ENCODE measurements at regions not wholly inside any gene's neighbourhood (a gene's known extent, or its start where the extent isn't known, plus 50 kb on each side); places are given as distances from the start of the nearest gene placed in this dataset.

DNA sequence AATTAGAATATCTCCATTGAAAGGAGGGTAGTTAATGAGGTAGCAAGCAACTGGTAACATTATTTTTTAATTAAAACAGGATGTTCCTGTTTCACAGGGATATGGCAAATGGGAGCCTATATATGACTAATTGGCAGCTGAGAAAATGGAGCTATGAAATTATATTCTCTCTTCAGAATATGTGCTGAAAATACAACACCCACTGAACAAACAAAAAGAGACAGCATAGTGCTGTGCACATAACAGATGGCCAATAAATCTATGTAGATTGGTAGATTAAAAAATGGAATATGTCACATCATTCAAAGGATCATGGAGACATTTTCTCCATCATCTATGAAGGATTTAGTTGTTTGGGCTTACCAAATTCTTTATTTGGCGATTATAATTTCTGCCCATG lies 362.0 kb downstream of the GPR37 start:
- Histone ChIP-seq H3K18ac (ENCODE audit: extremely low read depth, low read length) (no peak overlapping the region), H2AFZ (ENCODE audit: low read length) (no peak overlapping the region), H4K91ac (replicated peaks; ENCODE audit: insufficient read length, low read length) (no peak overlapping the region), H3K79me1 (ENCODE audit: low read depth, low read length) (no peaks in the 10 kb centered on the region), H4K8ac (ENCODE audit: extremely low read depth, insufficient read depth, low read length) (no peak overlapping the region), H3K9ac (replicated peaks in 1 of 4; ENCODE audit: extremely low read depth in 1 of 4, low read depth in 3 of 4, low read length in 3 of 4) (no peak overlapping the region), H4K5ac (ENCODE audit: insufficient read length, low read depth, low read length) (no peak overlapping the region), H3K14ac (ENCODE audit: insufficient read length) (no peak overlapping the region), H3K27ac (ENCODE audit: low read depth, low read length) (no peak overlapping the region), H3K27me3 (replicated peaks in 1 of 4; ENCODE audit: control insufficient read depth in 3 of 4, extremely low read depth in 1 of 4, insufficient read depth in 3 of 4, low read length in 3 of 4) (no peaks in the 10 kb centered on the region), H2AK5ac (ENCODE audit: low read depth, low read length) (no peak overlapping the region), H3K4ac (replicated peaks; ENCODE audit: insufficient read length, low read depth, low read length) (no peak overlapping the region), H3K79me2 (ENCODE audit: control insufficient read depth in 1 of 2, insufficient read depth in 2 of 2, low read length in 2 of 2) (no peaks in the 10 kb centered on the region), H2BK12ac (ENCODE audit: low read depth, low read length) (no peak overlapping the region), H2BK15ac (ENCODE audit: low read length) (no peak overlapping the region), H2BK120ac (replicated peaks; ENCODE audit: low read depth, low read length) (no peak overlapping the region), H3K56ac (replicated peaks; ENCODE audit: insufficient read length, low read depth, low read length) (no peak overlapping the region), H2BK20ac (ENCODE audit: low read length) (no peak overlapping the region), H3K4me3 (ENCODE audit: extremely low read depth in 1 of 4, insufficient read depth in 2 of 4, low read depth in 3 of 4, low read length in 4 of 4) (no peak overlapping the region), H3K4me2 (ENCODE audit: insufficient read depth in 1 of 2, low read depth in 2 of 2, low read length in 2 of 2) (no peak overlapping the region), H3K36me3 (ENCODE audit: control insufficient read depth in 2 of 4, insufficient read depth in 4 of 4, low read length in 3 of 4) (no peaks in the 10 kb centered on the region), H4K20me1 (replicated peaks in 1 of 2; ENCODE audit: control insufficient read depth in 1 of 2, insufficient read depth in 2 of 2, low read length in 2 of 2) (no peaks in the 10 kb centered on the region), H3K4me1 (replicated peaks in 1 of 4; ENCODE audit: control insufficient read depth in 3 of 4, insufficient read depth in 4 of 4, low read length in 3 of 4) (no peaks in the 10 kb centered on the region), H3K23ac (ENCODE audit: insufficient read length) (no peak overlapping the region), H2BK5ac (ENCODE audit: low read depth, low read length) (no peak overlapping the region), H3K23me2 (ENCODE audit: low read depth, low read length) (no peaks in the 10 kb centered on the region), H3K9me3 (ENCODE audit: insufficient read depth in 2 of 2, low read depth in 1 of 2, low read length in 1 of 2) (no peaks in the 10 kb centered on the region)
- FAIRE-seq (no peak), DNase-seq (ENCODE audit: low read depth in 1 of 2, low spot score in 2 of 2) (no peak)
- 78% methylated on average over 1 of the region's 1 CpG; no CpG with 5 or more reads in 1 of the 2 experiments for WGBS, 2 experiments (ENCODE audit: extremely low coverage in 1 of 2, insufficient coverage in 1 of 2, insufficient read length in 1 of 2, insufficient replicate concordance in 2 of 2, low coverage in 1 of 2, low lambda C conversion rate in 2 of 2, missing lambda C conversion rate in 1 of 2)
- ChIA-PET POLR2A (ENCODE audit: partially characterized antibody) (no interaction called here), CTCF (ENCODE audit: partially characterized antibody) (interaction anchor here (0.6 kb wide), 1 partner anchor 39 kb away, joined by 3 read pairs; no protein-coding TSS in a partner anchor)
- TF ChIP-seq SP4 (IDR thresholded peaks at IDR 0.05; ENCODE audit: low read length) (no peak), KDM1A (IDR thresholded peaks at IDR 0.05; ENCODE audit: borderline replicate concordance, low read length) (no peak), CHD2 (IDR thresholded peaks at IDR 0.05; ENCODE audit: low read length) (no peak), ASH2L (IDR thresholded peaks at IDR 0.05; ENCODE audit: low read length) (no peak), MAFK (IDR thresholded peaks at IDR 0.05; ENCODE audit: low read depth, low read length) (no peak), EP300 (IDR thresholded peaks at IDR 0.05; ENCODE audit: borderline replicate concordance in 1 of 2, low read depth in 2 of 2, low read length in 2 of 2) (no peak), GABPA (IDR thresholded peaks at IDR 0.05; ENCODE audit: borderline replicate concordance, insufficient read depth, low read length) (no peak), CEBPB (IDR thresholded peaks at IDR 0.05; ENCODE audit: low read depth, low read length) (no peak), SP2 (IDR thresholded peaks at IDR 0.05; ENCODE audit: low read length) (no peak), TAF1 (IDR thresholded peaks at IDR 0.05; ENCODE audit: low read depth, low read length) (no peak), EZH2 (IDR thresholded peaks at IDR 0.05; ENCODE audit: low read depth, low read length, severe bottlenecking) (no peak), SUZ12 (IDR thresholded peaks at IDR 0.05; ENCODE audit: low read length) (no peak)
